IMR-90 (cell line): ENCODE measurements at regions not wholly inside any gene's neighbourhood (a gene's known extent, or its start where the extent isn't known, plus 50 kb on each side); places are given as distances from the start of the nearest gene placed in this dataset.

Source experiments
- ATAC-seq: fragments of 200-7000 bp; cut with Tn5 transposase; 2 replicates; pipeline ENCODE4 v1.9.1; 2020; ENCODE audit warnings: low read depth, mild to moderate bottlenecking, moderate library complexity
- BruUV-seq: library from RNA; stranded (reverse); fragments of 400-500 nt; replicated peaks from 2 replicates; lab custom pipeline; 2021; lab: Mats Ljungman, UMichigan
- CTCF ChIA-PET: fragments of 300-600 bp; formaldehyde crosslinking; extraction: SDS; loops from one replicate; lab custom pipeline; 2021; ENCODE audit warnings: antibody characterized with exemption; lab: Yijun Ruan, JAX
- POLR2A ChIA-PET: fragments of 300-600 bp; sonication (Branson Sonifier 250); formaldehyde crosslinking; loops from one replicate; lab custom pipeline; 2022; ENCODE audit warnings: antibody characterized with exemption; ENCODE audit not compliant: unreplicated experiment; lab: Charles Lee
- DNase-seq: peaks from one replicate; pipeline ENCODE4 v3.0.0; 2013
- H2AFZ ChIP-seq: replicated peaks from 2 replicates; pipeline ENCODE3; 2013; ENCODE audit warnings: low read length, mild to moderate bottlenecking; ENCODE audit not compliant: poor library complexity
- H2AK5ac ChIP-seq: 2 replicates; pipeline ENCODE4 v1.6.1; 2013; ENCODE audit warnings: low read depth, low read length, inconsistent platforms
- H2AK9ac ChIP-seq: replicated peaks from 2 replicates; pipeline ENCODE3; 2013; ENCODE audit warnings: mild to moderate bottlenecking, low read depth, low read length, moderate library complexity; ENCODE audit not compliant: poor library complexity
- H2BK120ac ChIP-seq: 2 replicates; pipeline ENCODE4 v1.6.1; 2013; ENCODE audit warnings: low read depth, low read length, inconsistent platforms
- H2BK15ac ChIP-seq: 3 replicates; pipeline ENCODE4 v1.6.1; 2013; ENCODE audit warnings: low read depth, low read length, inconsistent platforms
- H2BK20ac ChIP-seq: 2 replicates; pipeline ENCODE4 v1.6.1; 2013; ENCODE audit warnings: low read depth, mild to moderate bottlenecking, inconsistent platforms, low read length, moderate library complexity
- H2BK5ac ChIP-seq: 2 replicates; pipeline ENCODE4 v1.6.1; 2013; ENCODE audit warnings: mild to moderate bottlenecking, low read depth, low read length, inconsistent platforms; ENCODE audit not compliant: poor library complexity, severe bottlenecking
- H3K14ac ChIP-seq: replicated peaks from 2 replicates; pipeline ENCODE4 v1.6.1; 2013; ENCODE audit warnings: low read depth, low read length, inconsistent platforms
- H3K18ac ChIP-seq: 2 replicates; pipeline ENCODE4 v1.6.1; 2013; ENCODE audit warnings: low read depth, low read length, control low read depth
- H3K23ac ChIP-seq: 2 replicates; pipeline ENCODE4 v1.6.1; 2013; ENCODE audit warnings: low read depth, low read length, inconsistent platforms
- H3K27ac ChIP-seq: 2 replicates; pipeline ENCODE4 v1.5.1; 2013; ENCODE audit warnings: mild to moderate bottlenecking, control low read depth, low read length; ENCODE audit not compliant: insufficient read depth
- H3K27me3 ChIP-seq: 2 replicates; pipeline ENCODE4 v1.6.1; 2013; ENCODE audit warnings: low read length; ENCODE audit not compliant: control insufficient read depth, insufficient read depth
- H3K36me3 ChIP-seq: 2 replicates; pipeline ENCODE4 v1.6.1; 2013; ENCODE audit warnings: low read length, mixed read lengths; ENCODE audit not compliant: control insufficient read depth, insufficient read depth
- H3K4ac ChIP-seq: 2 replicates; pipeline ENCODE4 v1.6.1; 2013; ENCODE audit warnings: low read depth, low read length, inconsistent platforms
- H3K4me1 ChIP-seq: 2 replicates; pipeline ENCODE4 v1.6.1; 2013; ENCODE audit warnings: low read length, mixed read lengths; ENCODE audit not compliant: control insufficient read depth, insufficient read depth
- H3K4me2 ChIP-seq: 2 replicates; pipeline ENCODE4 v1.6.1; 2013; ENCODE audit warnings: low read depth, mild to moderate bottlenecking, control low read depth, low read length, moderate library complexity
- H3K4me3 ChIP-seq: 2 replicates; pipeline ENCODE4 v1.5.1; 2013; ENCODE audit warnings: low read depth, mild to moderate bottlenecking, control low read depth, low read length, moderate library complexity; ENCODE audit not compliant: insufficient read depth
- H3K56ac ChIP-seq: 2 replicates; pipeline ENCODE4 v1.6.1; 2013; ENCODE audit warnings: low read length, inconsistent platforms; ENCODE audit not compliant: insufficient read depth; ENCODE audit errors: extremely low read depth
- H3K79me1 ChIP-seq, 2 experiments: 2 replicates each; pipeline ENCODE4 v1.6.1; 2013; ENCODE audit warnings: low read length in 2 of 2, inconsistent platforms in 1 of 2, low read depth in 1 of 2
- H3K9ac ChIP-seq: 2 replicates; pipeline ENCODE4 v1.6.1; 2013; ENCODE audit warnings: low read depth, low read length, control low read depth
- H3K9me1 ChIP-seq: 2 replicates; pipeline ENCODE4 v1.6.1; 2013; ENCODE audit warnings: low read length, inconsistent platforms; ENCODE audit not compliant: insufficient read depth
- H3K9me3 ChIP-seq: 2 replicates; pipeline ENCODE4 v1.6.1; 2013; ENCODE audit warnings: low read length; ENCODE audit not compliant: control insufficient read depth, insufficient read depth
- H4K20me1 ChIP-seq: 2 replicates; pipeline ENCODE4 v1.6.1; 2013; ENCODE audit warnings: low read length, inconsistent platforms; ENCODE audit not compliant: insufficient read depth
- H4K5ac ChIP-seq: 2 replicates; pipeline ENCODE4 v1.6.1; 2013; ENCODE audit warnings: mild to moderate bottlenecking, low read depth, low read length, control low read depth
- H4K8ac ChIP-seq, 2 experiments: 2 replicates each; pipeline ENCODE4 v1.6.1; 2013; ENCODE audit warnings: low read depth in 2 of 2, low read length in 2 of 2, control low read depth in 1 of 2, inconsistent platforms in 1 of 2
- H4K91ac ChIP-seq: 2 replicates; pipeline ENCODE4 v1.6.1; 2013; ENCODE audit warnings: low read depth, low read length, inconsistent platforms; ENCODE audit not compliant: insufficient read depth
- BHLHE40 ChIP-seq: fragments of 150-350 bp; IDR thresholded peaks from 2 replicates; pipeline ENCODE4 v1.6.1; 2016; ENCODE audit warnings: mild to moderate bottlenecking, low read depth, low read length
- CEBPB ChIP-seq: IDR thresholded peaks from 2 replicates; pipeline ENCODE4 v1.6.1; 2012; ENCODE audit warnings: low read depth, low read length, improper control_type of control experiment
- CHD1 ChIP-seq: IDR thresholded peaks from 2 replicates; pipeline ENCODE4 v1.6.1; 2012; ENCODE audit warnings: low read depth, low read length, improper control_type of control experiment
- MAFK ChIP-seq: IDR thresholded peaks from 2 replicates; pipeline ENCODE4 v1.6.1; 2012; ENCODE audit warnings: low read depth, low read length, improper control_type of control experiment
- NFE2L2 ChIP-seq: fragments of 150-350 bp; IDR thresholded peaks from 2 replicates; pipeline ENCODE4 v1.6.1; 2016; ENCODE audit warnings: low read depth, mild to moderate bottlenecking, low read length
- RCOR1 ChIP-seq: IDR thresholded peaks from 2 replicates; pipeline ENCODE4 v1.6.1; 2012; ENCODE audit warnings: mild to moderate bottlenecking, low read length, improper control_type of control experiment; ENCODE audit not compliant: insufficient replicate concordance
- RFX5 ChIP-seq: IDR thresholded peaks from 2 replicates; pipeline ENCODE4 v1.8.0; 2012; ENCODE audit warnings: low read depth, mild to moderate bottlenecking, low read length, moderate library complexity
- WGBS, 2 experiments: methylation state at CpG; one replicate each; pipeline versions ENCODE4 v1.1.5 to v1.1.7; 2013; ENCODE audit warnings: missing lambda C conversion rate in 2 of 2; ENCODE audit not compliant: insufficient read length in 1 of 2; ENCODE audit errors: extremely low coverage in 2 of 2; 5-methylcytosine and 5-hydroxymethylcytosine counted together
- dilution Hi-C: fragments of 300-500 bp; cut with HindIII; formaldehyde crosslinking; loops from one replicate; pipeline ENCODE4 v1.14.3; 2018; ENCODE audit warnings: low sequenced_read_pairs; ENCODE audit not compliant: unreplicated experiment
- in situ Hi-C: fragments of 300-500 bp; cut with MboI; formaldehyde crosslinking; loops from 3 replicates; pipeline ENCODE4 v1.14.3; 2019; ENCODE audit warnings: low sequenced_read_pairs, inconsistent platforms, mixed read lengths
- intact Hi-C: fragments of 100-400 bp; cut with micrococcal nuclease; formaldehyde crosslinking; loops from 2 replicates; pipeline ENCODE4 v1.10.0; 2022

DNA sequence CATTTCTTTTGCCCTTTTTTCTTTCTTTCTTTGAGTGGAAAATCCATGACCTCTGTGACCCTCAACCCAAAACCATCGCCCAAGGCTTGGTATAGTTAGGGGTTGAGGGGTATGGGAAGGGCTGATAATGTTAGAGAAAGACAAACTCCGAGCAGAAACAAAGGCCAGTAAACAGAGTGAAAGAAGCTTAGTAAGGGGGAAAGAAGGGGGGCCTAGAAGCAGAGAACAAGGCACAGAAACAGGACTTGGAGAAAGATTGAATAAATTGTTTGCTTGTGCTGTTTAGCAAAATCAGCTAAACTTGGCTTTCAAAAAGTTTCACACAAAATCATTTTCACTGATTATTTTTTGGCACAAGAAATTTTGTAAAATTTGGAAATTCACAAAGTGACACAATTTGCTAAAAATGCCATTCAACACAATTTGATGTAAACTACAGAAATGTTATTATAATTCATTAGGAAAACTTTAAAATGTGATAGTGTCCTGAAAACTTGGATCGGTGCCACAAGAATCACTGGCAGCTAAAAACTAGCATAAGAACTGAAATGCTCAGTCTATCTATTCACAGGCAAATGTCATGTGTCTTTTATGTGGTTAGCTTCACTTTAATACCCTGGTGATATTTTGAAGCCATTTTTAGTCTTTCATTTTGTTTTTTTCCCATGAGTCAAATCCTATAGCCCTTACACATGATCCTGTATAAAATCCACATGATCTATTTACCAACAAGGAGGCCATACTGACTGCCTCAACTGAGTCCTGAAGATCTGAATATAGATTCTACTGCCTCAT lies 276.4 kb downstream of the NR2F1-AS1 start:
- H3K9me1 ChIP-seq = peaks cover 3% of the 10 kb centered on the region
- BruUV-seq = no TSS peak
- dilution Hi-C loops = no loop called here

More for the DNA sequence above, 276.4 kb downstream of the NR2F1-AS1 start:
- no peak for TF ChIP-seq MAFK
- no peak for TF ChIP-seq CHD1
- no peak for TF ChIP-seq RFX5
- TF ChIP-seq BHLHE40 = no peak
- TF ChIP-seq RCOR1 = no peak
- no peak for TF ChIP-seq NFE2L2
- TF ChIP-seq CEBPB = no peak
- Histone ChIP-seq H2BK5ac (no peak overlapping the region), H3K27me3 (no peaks in the 10 kb centered on the region), H3K4me3 (no peak overlapping the region), H4K5ac (no peak overlapping the region), H3K27ac (no peak overlapping the region), H2AK9ac (no peak overlapping the region), H3K4ac (no peak overlapping the region), H3K23ac (no peak overlapping the region), H4K20me1 (no peaks in the 10 kb centered on the region), H3K4me2 (no peak overlapping the region), H2BK120ac (no peak overlapping the region), H3K56ac (no peak overlapping the region), H2AFZ (no peak overlapping the region), H2AK5ac (no peak overlapping the region), H4K8ac (no peak overlapping the region), H3K14ac (no peak overlapping the region), H3K9ac (no peak overlapping the region), H4K91ac (no peak overlapping the region), H2BK20ac (no peak overlapping the region), H2BK15ac (no peak overlapping the region), H3K4me1 (no peaks in the 10 kb centered on the region), H3K9me3 (no peaks in the 10 kb centered on the region), H3K18ac (no peak overlapping the region), H3K79me1 (no peaks in the 10 kb centered on the region), H3K36me3 (no peaks in the 10 kb centered on the region)
- intact Hi-C loops (no loop called here), in situ Hi-C loops (no loop called here)
- ChIA-PET CTCF (no interaction called here), POLR2A (no interaction called here)
- ATAC-seq (no peak), DNase-seq (no peak)
- WGBS, 2 experiments = 71% methylated on average over 1 of the region's 3 CpGs; no CpG with 5 or more reads in 1 of the 2 experiments
